HG02763 (cell line): ENCODE measurements at regions not wholly inside any gene's neighbourhood (a gene's known extent, or its start where the extent isn't known, plus 50 kb on each side); places are given as distances from the start of the nearest gene placed in this dataset.

Experiments used
- ATAC-seq: cut with Tn5 transposase; IDR thresholded peaks from one replicate; pipeline ENCODE4 v1.9.1; 2021; ENCODE audit warnings: mild to moderate bottlenecking, moderate library complexity; ENCODE audit not compliant: unreplicated experiment

GRCh38 chr1:65090406-65090805, 57.6 kb upstream of the AK4 start:
- ATAC-seq = no peak

GRCh38 chr1:65092691-65093090, 55.3 kb upstream of the AK4 start:
- ATAC-seq = no peak

- no peak for ATAC-seq
These were observed 50.9 kb upstream of the AK4 start for GRCh38 chr1:65097076-65097475.
